GM19240 (cell line): ENCODE measurements at regions not wholly inside any gene's neighbourhood (a gene's known extent, or its start where the extent isn't known, plus 50 kb on each side); places are given as distances from the start of the nearest gene placed in this dataset.
"Not testable (repeated sequence)": the region's sequence is repeated elsewhere in the genome, so short reads cannot be mapped to it uniquely, and the experiment has no call there.

ENCODE experiments used
- DNase-seq: peaks from one replicate; pipeline ENCODE4 v3.0.0; 2011; ENCODE audit warnings: low spot score; ENCODE audit not compliant: insufficient read length

DNA sequence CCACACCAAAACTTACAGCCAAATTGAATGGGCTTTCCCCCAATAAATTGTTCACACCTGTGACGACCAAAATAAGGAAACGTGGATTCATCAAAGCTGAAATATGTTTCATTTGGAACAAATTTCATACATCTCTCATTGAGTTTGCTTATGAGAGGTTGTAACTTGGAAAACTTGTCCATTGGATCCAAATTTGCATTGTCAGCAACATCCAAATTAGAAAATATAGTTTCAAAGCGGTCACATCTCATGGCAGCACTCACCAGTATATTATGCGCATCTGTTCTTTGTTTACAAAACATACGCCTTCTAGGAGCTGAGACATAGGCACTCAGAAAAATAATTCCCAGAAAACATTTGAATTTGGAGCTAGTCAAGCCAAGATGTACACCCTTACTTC is 1028.2 kb upstream of the USP15 start:
- DNase-seq: no peak

DNA sequence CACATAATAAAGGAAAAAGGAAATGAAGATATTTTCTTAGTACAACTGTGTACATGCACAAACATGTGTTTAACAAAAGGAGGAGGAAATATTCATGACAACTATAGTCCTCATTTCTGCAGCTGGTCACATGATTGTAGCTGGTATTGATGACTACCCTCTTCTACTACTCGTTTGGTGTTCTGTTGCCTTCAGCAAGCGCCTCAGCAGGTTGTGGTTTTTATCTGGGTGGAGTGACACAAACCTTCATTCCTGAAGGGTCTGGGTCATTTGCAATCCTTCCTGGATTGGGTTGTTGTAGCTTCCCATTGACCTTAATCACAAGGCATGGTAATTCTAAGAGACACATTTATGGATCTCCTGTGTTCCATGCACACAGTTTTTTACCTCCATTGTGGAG is 1009.9 kb upstream of the USP15 start:
- no peak for DNase-seq

- DNase-seq: no peak
These were observed 1009.1 kb upstream of the USP15 start for GRCh38 chr12:61251076-61251475.

- no peak for DNase-seq
These were observed 1006.0 kb upstream of the USP15 start for GRCh38 chr12:61254225-61254624.

- not testable (repeated sequence) for DNase-seq
These were observed 995.9 kb upstream of the USP15 start for GRCh38 chr12:61264294-61264693.

DNA sequence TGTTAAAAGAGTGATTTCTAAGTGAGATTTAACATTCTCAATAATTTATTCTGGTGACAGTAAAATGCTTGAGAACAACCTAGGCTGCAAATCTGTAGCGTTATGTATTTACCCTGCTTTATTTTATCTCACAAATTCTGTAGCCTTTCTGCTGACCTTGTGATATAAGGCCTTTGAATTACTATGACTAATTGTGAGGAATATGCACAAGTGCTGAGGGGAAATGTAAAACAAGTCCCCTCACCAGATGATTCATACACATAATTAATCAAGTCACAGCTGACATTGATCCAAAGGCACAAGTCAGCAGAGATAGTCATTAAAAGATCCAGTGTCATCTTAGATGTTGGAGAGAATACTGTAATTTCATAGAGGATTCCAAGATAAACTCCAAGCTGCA is 992.7 kb upstream of the USP15 start:
- DNase-seq: no peak

DNA sequence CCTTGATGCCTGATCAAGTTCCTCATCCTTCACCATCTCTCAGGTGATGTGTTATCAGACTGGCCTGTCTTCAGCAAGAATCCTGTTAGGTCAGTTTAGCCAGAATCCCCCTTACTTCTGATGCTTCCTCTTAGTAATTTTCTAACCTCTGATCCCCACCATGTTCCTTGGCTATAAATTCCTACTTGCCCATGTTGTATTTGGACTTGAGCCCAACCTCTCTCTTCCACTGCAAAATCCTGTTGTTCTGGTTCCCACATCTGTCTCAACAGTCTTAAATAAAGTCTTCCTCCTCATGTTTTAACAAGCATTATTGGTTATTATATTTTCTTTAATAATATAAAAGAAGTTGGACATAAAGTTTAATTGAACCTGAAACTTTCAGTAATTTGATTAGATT is 987.8 kb upstream of the USP15 start:
- no peak for DNase-seq

DNA sequence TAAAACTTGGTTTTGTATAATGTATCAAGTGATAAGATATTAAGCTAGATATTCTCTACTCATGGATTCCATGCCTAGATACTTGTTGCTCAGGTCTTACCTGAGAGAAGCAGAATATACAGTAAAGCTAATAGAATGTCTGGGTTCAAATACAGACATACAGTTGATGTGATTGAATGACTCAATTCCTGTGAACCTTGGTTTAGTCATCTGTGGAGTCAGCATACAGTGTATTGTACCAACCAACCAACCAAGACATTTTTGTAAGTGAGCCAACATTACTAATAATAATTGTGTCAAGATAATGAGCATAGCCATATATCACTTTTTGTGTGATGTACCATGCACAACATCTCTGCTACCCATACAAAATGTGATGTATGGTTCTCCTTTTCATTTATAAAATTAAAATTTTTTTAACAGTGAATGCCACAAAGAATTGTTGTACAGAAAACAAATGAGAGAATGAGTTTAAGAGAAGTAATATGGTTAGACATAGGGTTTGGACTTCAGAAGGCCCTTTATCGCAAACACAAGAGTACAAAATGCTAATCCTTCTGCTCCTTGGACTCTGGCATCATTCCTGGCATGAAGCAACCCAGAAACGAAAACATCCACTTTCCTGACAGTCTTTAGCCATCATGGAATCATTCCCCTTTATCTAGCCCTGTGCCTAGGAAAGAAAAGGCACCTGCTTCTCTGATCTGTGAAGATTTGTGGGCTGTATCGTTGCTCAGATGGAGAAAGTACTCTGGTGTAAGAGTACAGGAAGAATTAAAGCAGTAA is 977.2 kb upstream of the USP15 start:
- no peak for DNase-seq

DNA sequence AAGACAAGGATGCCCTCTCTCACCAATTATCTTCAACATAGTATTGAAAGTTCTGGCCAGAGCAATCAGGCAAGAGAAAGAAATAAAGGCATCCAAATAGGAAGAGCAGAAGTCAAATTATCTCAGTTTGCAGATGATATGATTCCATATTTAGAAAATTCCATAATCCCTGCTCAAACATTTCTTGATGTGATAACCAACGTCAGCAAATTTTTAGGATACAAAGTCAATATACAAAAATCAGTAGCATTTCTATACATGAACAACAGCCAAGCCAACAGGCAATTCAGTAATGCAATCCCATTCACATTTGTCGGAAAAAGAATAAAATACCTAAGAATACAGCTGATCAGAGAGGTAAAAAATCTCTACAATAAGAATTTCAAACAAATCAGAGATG is 969.7 kb upstream of the USP15 start:
- no peak for DNase-seq

DNA sequence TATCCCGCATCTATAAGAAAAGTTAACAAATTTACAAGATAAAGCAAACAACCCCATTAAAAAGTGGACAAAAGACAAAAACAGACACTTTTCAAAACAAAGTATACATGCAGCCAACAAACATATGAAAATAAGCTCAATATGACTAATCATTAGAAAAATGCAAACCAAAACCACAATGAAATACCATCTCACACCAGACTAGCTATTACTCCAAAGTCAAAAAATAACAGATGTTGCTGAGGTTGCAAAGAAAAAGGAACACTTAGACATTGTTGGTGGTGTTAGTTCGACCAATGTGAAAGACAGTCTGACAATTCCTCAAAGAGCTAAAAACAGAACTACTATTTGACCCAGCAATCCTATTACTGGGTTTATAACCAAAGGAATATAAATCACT is 968.6 kb upstream of the USP15 start:
- no peak for DNase-seq

- DNase-seq: not testable (repeated sequence)
These were observed 966.2 kb upstream of the USP15 start for GRCh38 chr12:61294011-61294410.

- no peak for DNase-seq
These were observed 958.4 kb upstream of the USP15 start for GRCh38 chr12:61301817-61302216.

DNA sequence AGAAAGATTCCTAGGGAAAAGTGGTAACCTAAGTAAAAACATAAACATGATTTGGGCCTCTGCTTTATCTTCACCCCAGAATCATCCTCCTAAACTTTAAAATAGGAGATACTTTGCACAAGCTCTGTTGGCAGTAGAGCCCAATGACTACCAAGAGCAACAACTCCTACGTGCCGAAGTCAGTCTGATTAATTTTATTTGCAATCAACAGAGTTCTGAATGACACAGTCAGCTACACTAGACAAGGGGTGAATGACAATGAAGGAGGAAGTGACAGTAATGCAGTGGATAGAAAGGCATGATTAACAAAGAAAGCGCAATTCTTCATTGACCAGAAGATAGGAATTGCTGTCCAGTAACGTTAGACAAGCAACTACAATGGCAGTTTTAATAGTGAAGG is 957.9 kb upstream of the USP15 start:
- DNase-seq: no peak

- no peak for DNase-seq
These were observed 952.0 kb upstream of the USP15 start for GRCh38 chr12:61308220-61308619.

DNA sequence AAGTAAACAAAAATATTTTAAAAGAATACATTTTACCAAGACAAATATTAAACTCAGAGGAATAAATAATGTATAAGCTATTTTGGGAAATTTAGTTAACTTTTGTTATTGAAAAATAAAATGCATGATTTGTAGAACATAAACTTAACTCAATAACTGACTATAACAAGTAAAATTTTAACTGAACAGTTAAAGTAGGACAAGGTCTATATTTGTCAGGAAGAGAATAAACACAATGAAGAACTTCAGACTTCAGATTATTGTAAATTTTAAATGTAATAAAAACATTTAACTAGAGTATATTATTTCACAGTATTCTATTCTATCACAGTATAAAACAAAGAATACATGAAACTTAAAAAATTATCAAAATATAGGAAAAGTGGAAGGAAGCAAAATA is 948.8 kb upstream of the USP15 start:
- no peak for DNase-seq

DNA sequence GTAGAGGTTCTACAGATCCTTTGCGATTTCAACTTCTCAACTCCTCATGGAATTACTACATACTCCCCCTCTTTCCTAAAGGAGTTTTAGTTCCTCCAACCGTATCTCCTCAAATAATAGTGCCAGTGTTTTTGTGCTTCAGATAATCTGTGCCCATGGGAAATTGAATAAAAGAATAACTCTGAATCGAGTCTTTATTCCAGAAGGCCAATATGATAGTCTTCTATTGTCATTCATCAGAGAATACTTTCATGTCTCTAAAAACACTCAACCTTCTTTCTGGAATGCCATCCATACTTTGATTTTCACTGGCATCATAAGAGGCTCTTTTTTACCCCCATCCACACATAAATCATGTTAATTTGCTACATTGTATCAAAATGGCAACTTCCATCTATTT is 911.3 kb upstream of the USP15 start:
- DNase-seq: no peak

DNA sequence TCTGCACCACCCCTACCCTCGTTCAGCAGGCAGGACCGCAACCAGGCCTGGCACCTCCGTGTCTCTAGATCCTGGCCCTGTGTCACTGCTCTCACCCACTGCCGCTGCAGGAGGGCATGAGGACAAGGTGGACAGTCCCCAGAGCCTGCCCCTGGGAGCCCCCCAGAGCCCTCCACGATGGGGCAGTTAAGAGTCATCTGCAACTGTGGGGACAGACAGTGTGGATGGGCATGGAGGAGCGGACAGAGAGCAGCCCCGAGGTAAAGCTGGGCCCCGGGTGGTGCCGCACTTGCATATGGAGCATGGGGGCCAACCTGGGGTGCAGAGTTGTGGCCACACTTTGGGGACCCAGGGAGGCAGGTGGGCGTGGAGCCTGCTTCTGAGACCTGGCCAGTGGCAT is 905.1 kb upstream of the USP15 start:
- no peak for DNase-seq

DNA sequence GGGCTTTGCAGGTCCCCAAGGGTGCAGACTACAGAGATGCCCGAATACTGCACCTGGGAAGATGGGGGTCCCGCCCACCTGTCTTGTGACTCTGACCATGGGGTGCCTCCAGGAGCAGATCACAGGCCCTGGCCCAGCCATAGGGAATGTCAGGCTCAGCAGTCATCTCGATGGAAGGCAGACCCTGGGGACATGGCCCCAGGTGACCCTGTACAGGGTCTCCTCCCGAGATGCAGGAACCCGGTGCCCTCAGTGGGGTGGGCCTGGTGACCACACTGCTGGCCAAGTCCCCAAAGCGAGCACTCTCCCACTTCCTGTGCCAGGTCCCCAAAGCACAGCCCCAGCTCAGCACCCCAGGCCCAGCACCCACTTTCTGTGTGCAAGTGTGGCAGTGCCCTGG is 903.7 kb upstream of the USP15 start:
- no peak for DNase-seq

- DNase-seq: no peak
These were observed 902.7 kb upstream of the USP15 start for GRCh38 chr12:61357496-61357895.

- no peak for DNase-seq
These were observed 898.2 kb upstream of the USP15 start for GRCh38 chr12:61362037-61362436.

DNA sequence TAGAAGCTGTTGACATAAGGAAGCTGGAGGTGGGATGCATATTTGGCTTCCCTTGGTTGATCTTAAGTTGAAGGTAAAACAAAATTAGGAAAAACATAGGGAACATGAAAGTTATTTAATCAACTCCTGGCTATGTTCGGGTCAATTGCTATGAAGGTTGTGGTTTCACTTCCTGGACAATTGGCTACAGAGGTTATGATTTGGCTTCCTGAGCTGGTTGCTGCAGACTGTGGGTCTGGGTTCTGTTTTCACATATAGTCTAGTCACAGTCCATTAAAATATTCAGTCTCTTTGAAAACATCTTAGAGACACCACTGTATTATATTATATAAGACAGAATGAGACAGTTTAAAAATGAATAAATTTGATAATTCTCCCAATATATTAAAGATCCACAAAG is 895.2 kb upstream of the USP15 start:
- DNase-seq: no peak

DNA sequence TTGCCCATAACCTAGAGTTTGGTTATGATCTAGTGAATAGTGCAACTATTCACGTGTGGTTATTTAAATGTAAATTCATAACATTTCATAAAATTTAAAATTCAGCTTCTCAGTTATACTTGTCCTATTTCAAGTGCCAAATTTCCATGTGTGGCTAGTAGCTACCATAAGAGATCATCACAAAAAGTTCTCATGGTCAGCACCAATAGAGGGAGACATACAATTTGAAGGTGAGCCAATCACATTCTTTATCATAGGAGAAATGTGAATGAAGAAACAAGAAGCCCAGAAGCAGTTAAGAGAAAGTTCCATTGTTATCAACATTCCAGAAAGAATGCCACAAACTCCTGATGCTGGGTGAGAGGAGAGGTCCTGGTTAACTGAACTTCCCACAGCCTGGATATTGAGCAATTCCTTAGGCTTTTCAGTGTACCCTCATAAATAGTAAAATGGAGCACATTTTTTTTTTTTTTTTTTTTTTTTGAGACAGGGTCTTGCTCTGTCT is 892.9 kb upstream of the USP15 start:
- no peak for DNase-seq

DNA sequence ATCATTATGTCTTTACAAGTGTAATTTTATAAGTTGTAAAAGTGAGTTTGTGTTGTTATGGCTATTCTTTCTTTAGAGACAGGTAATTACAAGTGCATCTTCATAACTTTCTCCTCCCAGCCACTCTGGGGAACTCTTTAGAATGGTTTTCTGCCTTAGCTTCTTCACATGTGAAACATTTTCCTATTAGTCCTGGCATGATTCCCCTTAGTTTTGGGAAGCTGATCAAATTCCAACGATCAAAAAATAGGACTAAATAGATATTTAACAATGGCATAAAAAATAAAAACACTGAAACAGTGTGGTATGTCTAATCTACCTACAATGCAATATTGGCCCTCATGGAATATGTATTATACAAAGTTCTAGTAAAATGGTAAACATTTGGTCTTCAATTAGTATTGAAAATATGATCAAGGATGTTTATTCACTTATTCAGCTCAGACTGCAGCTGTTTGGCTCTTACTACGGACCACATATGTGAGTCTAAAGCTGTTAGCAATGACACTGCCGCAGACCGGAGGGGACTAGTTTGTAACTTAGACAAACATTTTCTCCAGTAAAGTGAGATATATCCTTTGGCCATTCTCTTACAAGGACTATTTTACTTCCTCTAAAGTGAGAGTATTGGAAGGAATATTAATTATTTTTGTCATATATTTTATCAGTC is 890.8 kb upstream of the USP15 start:
- no peak for DNase-seq
